Activated naive CD8-positive, alpha-beta T cell treated with anti-CD3 and anti-CD28 coated beads, Interleukin-2, amount 50 U/mL, for 24 hours (primary cell): ENCODE measurements at regions not wholly inside any gene's neighbourhood (a gene's known extent, or its start where the extent isn't known, plus 50 kb on each side); places are given as distances from the start of the nearest gene placed in this dataset.
"Not testable (repeated sequence)": the region's sequence is repeated elsewhere in the genome, so short reads cannot be mapped to it uniquely, and the experiment has no call there.

ENCODE experiments used
- ATAC-seq: fragments of 150-1000 bp; cut with Tn5 transposase; one replicate; pipeline ENCODE4 v1.10.0; 2021
- DNase-seq: peaks from one replicate; pipeline ENCODE4 v3.0.0; 2021
- H3K27ac Mint-ChIP-seq: one replicate; pipeline ENCODE4 v1.8.0; 2021; ENCODE audit warnings: mild to moderate bottlenecking, mixed read lengths
- H3K27me3 Mint-ChIP-seq: one replicate; pipeline ENCODE4 v1.8.0; 2021; ENCODE audit warnings: mixed read lengths
- H3K36me3 Mint-ChIP-seq: one replicate; pipeline ENCODE4 v1.8.0; 2021; ENCODE audit warnings: low read depth, mixed read lengths
- H3K4me1 Mint-ChIP-seq: one replicate; pipeline ENCODE4 v1.8.0; 2021; ENCODE audit warnings: mixed read lengths
- H3K4me3 Mint-ChIP-seq: one replicate; pipeline ENCODE4 v1.8.0; 2021; ENCODE audit warnings: mild to moderate bottlenecking, moderate library complexity, mixed read lengths
- H3K9me3 Mint-ChIP-seq: one replicate; pipeline ENCODE4 v1.8.0; 2021; ENCODE audit warnings: mixed read lengths

GRCh38 chr22:47304191-47304831 lies 541.9 kb downstream of the TBC1D22A start:
- H3K27me3 Mint-ChIP-seq = peaks cover 1% of the 10 kb centered on the region
- ATAC-seq (peak; percentile 24), DNase-seq (no peak)
- H3K4me3 Mint-ChIP-seq = no peak overlapping the region
- no peaks in the 10 kb centered on the region for H3K36me3 Mint-ChIP-seq
- H3K27ac Mint-ChIP-seq = no peak overlapping the region
- H3K4me1 Mint-ChIP-seq = no peaks in the 10 kb centered on the region
- peaks cover 9% of the 10 kb centered on the region for H3K9me3 Mint-ChIP-seq

GRCh38 chr22:47303161-47303890 lies 540.9 kb downstream of the TBC1D22A start:
- H3K9me3 Mint-ChIP-seq = peaks cover 9% of the 10 kb centered on the region
- no peak for ATAC-seq

GRCh38 chr22:47302587-47302986 lies 540.1 kb downstream of the TBC1D22A start:
- not testable (repeated sequence) for H3K36me3 Mint-ChIP-seq, DNase-seq, H3K27ac Mint-ChIP-seq, H3K4me1 Mint-ChIP-seq, H3K4me3 Mint-ChIP-seq, H3K9me3 Mint-ChIP-seq, H3K27me3 Mint-ChIP-seq, ATAC-seq

More at GRCh38 chr22:47303161-47303890, 540.9 kb downstream of the TBC1D22A start:
- no peak for DNase-seq
- Mint-ChIP-seq H3K27ac (no peak overlapping the region), H3K4me1 (no peaks in the 10 kb centered on the region), H3K36me3 (no peaks in the 10 kb centered on the region), H3K4me3 (no peak overlapping the region), H3K27me3 (no peaks in the 10 kb centered on the region)

GRCh38 chr22:47301820-47302475 lies 539.5 kb downstream of the TBC1D22A start:
- peaks cover 2% of the 10 kb centered on the region for H3K9me3 Mint-ChIP-seq
- ATAC-seq = no peak
- no peak overlapping the region for H3K27ac Mint-ChIP-seq

GRCh38 chr22:47300698-47301405 lies 538.4 kb downstream of the TBC1D22A start:
- no peaks in the 10 kb centered on the region for H3K9me3 Mint-ChIP-seq
- H3K27me3 Mint-ChIP-seq = no peaks in the 10 kb centered on the region
- no peak overlapping the region for H3K4me3 Mint-ChIP-seq
- no peaks in the 10 kb centered on the region for H3K4me1 Mint-ChIP-seq
- ATAC-seq (no peak), DNase-seq (no peak)
- H3K36me3 Mint-ChIP-seq = no peaks in the 10 kb centered on the region
- H3K27ac Mint-ChIP-seq = no peak overlapping the region

More at GRCh38 chr22:47301820-47302475, 539.5 kb downstream of the TBC1D22A start:
- H3K36me3 Mint-ChIP-seq = no peaks in the 10 kb centered on the region
- no peaks in the 10 kb centered on the region for H3K27me3 Mint-ChIP-seq
- no peak for DNase-seq
- H3K4me1 Mint-ChIP-seq = no peaks in the 10 kb centered on the region
- no peak overlapping the region for H3K4me3 Mint-ChIP-seq

- H3K27ac Mint-ChIP-seq = no peak overlapping the region
- DNase-seq (no peak), ATAC-seq (no peak)
- no peak overlapping the region for H3K4me3 Mint-ChIP-seq
- H3K36me3 Mint-ChIP-seq = no peaks in the 10 kb centered on the region
- H3K27me3 Mint-ChIP-seq = no peaks in the 10 kb centered on the region
- H3K9me3 Mint-ChIP-seq = no peaks in the 10 kb centered on the region
- H3K4me1 Mint-ChIP-seq = no peaks in the 10 kb centered on the region
Measured at GRCh38 chr22:47299863-47300697, 537.6 kb downstream of the TBC1D22A start.

GRCh38 chr22:47299211-47299862 lies 536.9 kb downstream of the TBC1D22A start:
- Mint-ChIP-seq H3K27ac (no peak overlapping the region), H3K9me3 (no peaks in the 10 kb centered on the region), H3K4me1 (no peaks in the 10 kb centered on the region), H3K4me3 (no peak overlapping the region), H3K27me3 (peaks cover 3% of the 10 kb centered on the region), H3K36me3 (no peaks in the 10 kb centered on the region)
- ATAC-seq (no peak), DNase-seq (no peak)

GRCh38 chr22:47298017-47298785 lies 535.8 kb downstream of the TBC1D22A start:
- H3K27ac Mint-ChIP-seq = no peak overlapping the region
- no peak overlapping the region for H3K4me3 Mint-ChIP-seq
- peaks cover 3% of the 10 kb centered on the region for H3K27me3 Mint-ChIP-seq
- no peaks in the 10 kb centered on the region for H3K9me3 Mint-ChIP-seq
- no peaks in the 10 kb centered on the region for H3K36me3 Mint-ChIP-seq
- no peaks in the 10 kb centered on the region for H3K4me1 Mint-ChIP-seq
- DNase-seq (no peak), ATAC-seq (no peak)

- Mint-ChIP-seq H3K27ac (no peak overlapping the region), H3K4me1 (no peaks in the 10 kb centered on the region), H3K9me3 (no peaks in the 10 kb centered on the region), H3K36me3 (no peaks in the 10 kb centered on the region), H3K4me3 (no peak overlapping the region), H3K27me3 (peaks cover 3% of the 10 kb centered on the region)
- no peak for DNase-seq
- ATAC-seq = no peak
Measured at GRCh38 chr22:47297261-47298016, 535.0 kb downstream of the TBC1D22A start.

GRCh38 chr22:47296405-47297260 lies 534.2 kb downstream of the TBC1D22A start:
- Mint-ChIP-seq H3K27ac (no peak overlapping the region), H3K36me3 (no peaks in the 10 kb centered on the region)

GRCh38 chr22:47295982-47296381 lies 533.5 kb downstream of the TBC1D22A start:
- H3K4me3 Mint-ChIP-seq = no peak overlapping the region
- ATAC-seq = no peak
- DNase-seq = no peak
- H3K9me3 Mint-ChIP-seq = no peaks in the 10 kb centered on the region
- H3K27ac Mint-ChIP-seq = no peak overlapping the region
- H3K27me3 Mint-ChIP-seq = peaks cover 3% of the 10 kb centered on the region
- H3K4me1 Mint-ChIP-seq = no peaks in the 10 kb centered on the region
- H3K36me3 Mint-ChIP-seq = no peaks in the 10 kb centered on the region

More at GRCh38 chr22:47296405-47297260, 534.2 kb downstream of the TBC1D22A start:
- DNase-seq (no peak), ATAC-seq (no peak)
- Mint-ChIP-seq H3K27me3 (peaks cover 3% of the 10 kb centered on the region), H3K9me3 (no peaks in the 10 kb centered on the region), H3K4me1 (no peaks in the 10 kb centered on the region), H3K4me3 (no peak overlapping the region)
